ENCODE measurements at regions not wholly inside any gene's neighbourhood (a gene's known extent, or its start where the extent isn't known, plus 50 kb on each side); places are given as distances from the start of the nearest gene placed in this dataset.
"Not testable (repeated sequence)": the region's sequence is repeated elsewhere in the genome, so short reads cannot be mapped to it uniquely, and the experiment has no call there.

GRCh38 chr2:5021136-5021535, 671.0 kb upstream of the SOX11 start:
- H3K4me3 ChIP-seq (ENCODE audit: low read depth, low read length) = no peak overlapping the region
- TF ChIP-seq CTCF (IDR thresholded peaks at IDR 0.05; ENCODE audit: insufficient read depth, low read length) = no peak
- no peak for DNase-seq (ENCODE audit: low read depth)

GRCh38 chr2:5022061-5022460, 670.1 kb upstream of the SOX11 start:
- TF ChIP-seq CTCF (IDR thresholded peaks at IDR 0.05; ENCODE audit: insufficient read depth, low read length) = no peak
- no peak overlapping the region for H3K4me3 ChIP-seq (ENCODE audit: low read depth, low read length)
- no peak for DNase-seq (ENCODE audit: low read depth)

GRCh38 chr2:5022708-5023635, 669.2 kb upstream of the SOX11 start:
- DNase-seq (ENCODE audit: low read depth) = not testable (repeated sequence)

GRCh38 chr2:5026571-5027234, 665.5 kb upstream of the SOX11 start:
- no peak for TF ChIP-seq CTCF (IDR thresholded peaks at IDR 0.05; ENCODE audit: insufficient read depth, low read length)
- no peak overlapping the region for H3K4me3 ChIP-seq (ENCODE audit: low read depth, low read length)
- no peak for DNase-seq (ENCODE audit: low read depth)

More at GRCh38 chr2:5022708-5023635, 669.2 kb upstream of the SOX11 start:
- H3K4me3 ChIP-seq (ENCODE audit: low read depth, low read length) = not testable (repeated sequence)

- TF ChIP-seq CTCF (IDR thresholded peaks at IDR 0.05; ENCODE audit: insufficient read depth, low read length) = no peak
Observed at GRCh38 chr2:5035057-5035488, 657.1 kb upstream of the SOX11 start.

GRCh38 chr2:5036256-5036655, 655.9 kb upstream of the SOX11 start:
- no peak for TF ChIP-seq CTCF (IDR thresholded peaks at IDR 0.05; ENCODE audit: insufficient read depth, low read length)
- DNase-seq (ENCODE audit: low read depth) = no peak
- H3K4me3 ChIP-seq (ENCODE audit: low read depth, low read length) = no peak overlapping the region

More at GRCh38 chr2:5035057-5035488, 657.1 kb upstream of the SOX11 start:
- no peak for DNase-seq (ENCODE audit: low read depth)
- H3K4me3 ChIP-seq (ENCODE audit: low read depth, low read length) = no peak overlapping the region
